ENCODE measurements at regions not wholly inside any gene's neighbourhood (a gene's known extent, or its start where the extent isn't known, plus 50 kb on each side); places are given as distances from the start of the nearest gene placed in this dataset.
A peak's percentile ranks its signal among the peaks of the same experiment; 100 is the strongest.

DNA sequence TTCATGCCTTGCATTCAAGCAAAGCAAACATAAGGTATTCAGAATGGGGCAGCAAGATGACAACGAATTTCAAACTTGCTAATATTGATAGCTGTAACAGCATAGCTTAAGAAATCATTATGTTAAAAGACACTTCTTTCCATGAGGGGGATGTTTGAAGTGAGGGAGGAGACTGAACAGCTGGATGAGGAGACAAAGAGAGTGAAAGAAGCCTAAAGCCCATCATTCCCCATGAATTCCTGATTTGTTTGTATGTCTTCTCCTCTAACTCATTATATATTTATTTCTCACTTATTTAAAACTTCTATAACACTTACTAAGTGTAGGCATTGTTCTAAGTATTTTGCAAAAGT is 125.2 kb upstream of the PBX1 start:
- H3K4me3 ChIP-seq = no peak overlapping the region
- no peak overlapping the region for H3K27ac ChIP-seq
- TF ChIP-seq, protein P1, sequence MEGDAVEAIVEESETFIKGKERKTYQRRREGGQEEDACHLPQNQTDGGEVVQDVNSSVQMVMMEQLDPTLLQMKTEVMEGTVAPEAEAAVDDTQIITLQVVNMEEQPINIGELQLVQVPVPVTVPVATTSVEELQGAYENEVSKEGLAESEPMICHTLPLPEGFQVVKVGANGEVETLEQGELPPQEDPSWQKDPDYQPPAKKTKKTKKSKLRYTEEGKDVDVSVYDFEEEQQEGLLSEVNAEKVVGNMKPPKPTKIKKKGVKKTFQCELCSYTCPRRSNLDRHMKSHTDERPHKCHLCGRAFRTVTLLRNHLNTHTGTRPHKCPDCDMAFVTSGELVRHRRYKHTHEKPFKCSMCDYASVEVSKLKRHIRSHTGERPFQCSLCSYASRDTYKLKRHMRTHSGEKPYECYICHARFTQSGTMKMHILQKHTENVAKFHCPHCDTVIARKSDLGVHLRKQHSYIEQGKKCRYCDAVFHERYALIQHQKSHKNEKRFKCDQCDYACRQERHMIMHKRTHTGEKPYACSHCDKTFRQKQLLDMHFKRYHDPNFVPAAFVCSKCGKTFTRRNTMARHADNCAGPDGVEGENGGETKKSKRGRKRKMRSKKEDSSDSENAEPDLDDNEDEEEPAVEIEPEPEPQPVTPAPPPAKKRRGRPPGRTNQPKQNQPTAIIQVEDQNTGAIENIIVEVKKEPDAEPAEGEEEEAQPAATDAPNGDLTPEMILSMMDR (IDR thresholded peaks at IDR 0.05) = no peak
- TF ChIP-seq POLR2A (IDR thresholded peaks at IDR 0.05) = no peak
- TF ChIP-seq POLR2AphosphoS5 (IDR thresholded peaks at IDR 0.05) = no peak
- H3K36me3 ChIP-seq = no peaks in the 10 kb centered on the region
- H3K27me3 ChIP-seq (replicated peaks; ENCODE audit: insufficient read depth) = no peaks in the 10 kb centered on the region
- 63% methylated on average over 1 of the region's 1 CpG for WGBS
- H3K9me3 ChIP-seq = no peaks in the 10 kb centered on the region
- H3K4me1 ChIP-seq (replicated peaks) = no peaks in the 10 kb centered on the region
- no peak for DNase-seq (ENCODE audit: low spot score)
- intact Hi-C loops (cut with DNase I) = no loop called here

DNA sequence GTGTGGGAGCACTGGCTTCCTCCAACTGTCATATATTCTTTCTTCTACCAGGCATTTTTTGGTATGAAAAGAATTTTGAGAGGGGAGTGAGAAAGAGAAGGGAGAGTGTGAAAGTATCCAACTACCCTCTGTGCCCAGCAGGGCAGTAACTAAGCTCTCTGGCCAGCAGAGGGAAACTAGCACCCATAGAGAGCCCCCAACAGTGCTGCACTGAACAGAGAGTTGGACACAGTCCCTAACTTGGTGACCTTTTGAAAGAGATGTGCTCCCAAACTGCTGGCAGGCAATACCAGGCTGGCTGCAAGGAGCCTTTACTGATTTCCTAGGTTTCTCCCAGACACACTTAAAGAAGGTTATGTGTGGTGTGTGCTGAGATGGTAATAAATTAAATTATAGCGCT is 118.8 kb upstream of the PBX1 start:
- Histone ChIP-seq H3K4me1 (replicated peaks) (no peaks in the 10 kb centered on the region), H3K27me3 (replicated peaks; ENCODE audit: insufficient read depth) (no peaks in the 10 kb centered on the region), H3K27ac (no peak overlapping the region), H3K9me3 (no peaks in the 10 kb centered on the region), H3K36me3 (no peaks in the 10 kb centered on the region), H3K4me3 (no peak overlapping the region)
- TF ChIP-seq, protein P1 (IDR thresholded peaks at IDR 0.05) = peak in 2 of 4 experiments; percentile 36 to 39
- no peak for TF ChIP-seq POLR2AphosphoS5 (IDR thresholded peaks at IDR 0.05)
- TF ChIP-seq POLR2A (IDR thresholded peaks at IDR 0.05) = no peak
- DNase-seq (ENCODE audit: low spot score) = no peak
- WGBS = 43% methylated on average over 1 of the region's 1 CpG
- intact Hi-C loops (cut with DNase I) = no loop called here

DNA sequence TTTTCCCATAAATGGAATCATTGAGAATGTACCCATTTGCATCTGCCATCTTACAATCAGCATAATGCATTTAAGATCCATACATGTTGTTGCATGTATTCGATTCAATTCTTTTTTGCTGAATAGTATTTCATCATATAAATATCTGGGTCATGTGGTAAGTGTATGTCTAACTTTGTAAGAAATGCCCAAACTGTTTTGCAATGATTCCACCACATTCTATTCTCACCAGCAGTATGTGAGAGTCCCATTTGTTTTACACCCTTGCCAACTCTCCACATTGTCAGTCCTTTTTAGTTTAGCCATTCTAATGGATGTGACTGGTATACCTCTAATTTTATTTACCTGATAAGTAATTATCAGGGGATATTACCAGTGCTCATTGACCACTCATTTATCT is 115.8 kb upstream of the PBX1 start:
- Histone ChIP-seq H3K4me1 (replicated peaks) (no peaks in the 10 kb centered on the region), H3K9me3 (no peaks in the 10 kb centered on the region), H3K4me3 (no peak overlapping the region), H3K27ac (no peak overlapping the region), H3K27me3 (replicated peaks; ENCODE audit: insufficient read depth) (no peaks in the 10 kb centered on the region), H3K36me3 (no peaks in the 10 kb centered on the region)
- no peak for TF ChIP-seq POLR2AphosphoS5 (IDR thresholded peaks at IDR 0.05)
- TF ChIP-seq, protein P1 (IDR thresholded peaks at IDR 0.05) = no peak
- TF ChIP-seq POLR2A (IDR thresholded peaks at IDR 0.05) = no peak
- WGBS = 92% methylated on average over 1 of the region's 1 CpG
- intact Hi-C loops (cut with DNase I) = no loop called here
- no peak for DNase-seq (ENCODE audit: low spot score)

DNA sequence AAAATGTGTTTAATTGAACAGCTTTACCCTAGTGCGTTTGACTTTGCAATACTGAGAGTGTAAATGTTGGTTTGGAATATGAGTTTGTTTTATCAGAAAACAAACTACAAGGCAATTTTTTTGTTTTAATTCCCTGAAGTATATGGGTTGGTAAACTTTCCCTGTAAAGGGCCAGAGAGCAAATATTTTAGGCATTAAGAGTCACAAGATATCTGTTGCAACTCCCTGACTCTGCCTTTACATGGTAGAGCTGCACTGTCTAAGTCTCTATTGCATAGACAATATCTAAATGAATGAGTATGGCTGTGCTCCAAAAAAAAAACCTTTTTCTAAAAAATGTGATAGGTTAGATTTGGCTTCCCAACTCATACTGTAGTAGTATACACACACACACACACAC is 115.1 kb upstream of the PBX1 start:
- no peak overlapping the region for H3K27ac ChIP-seq
- intact Hi-C loops (cut with DNase I) = no loop called here
- no peaks in the 10 kb centered on the region for H3K4me1 ChIP-seq (replicated peaks)
- DNase-seq (ENCODE audit: low spot score) = no peak
- H3K36me3 ChIP-seq = no peaks in the 10 kb centered on the region
- H3K27me3 ChIP-seq (replicated peaks; ENCODE audit: insufficient read depth) = no peaks in the 10 kb centered on the region
- TF ChIP-seq POLR2A (IDR thresholded peaks at IDR 0.05) = no peak
- H3K4me3 ChIP-seq = no peak overlapping the region
- H3K9me3 ChIP-seq = no peaks in the 10 kb centered on the region
- 83% methylated on average over 1 of the region's 1 CpG for WGBS

DNA sequence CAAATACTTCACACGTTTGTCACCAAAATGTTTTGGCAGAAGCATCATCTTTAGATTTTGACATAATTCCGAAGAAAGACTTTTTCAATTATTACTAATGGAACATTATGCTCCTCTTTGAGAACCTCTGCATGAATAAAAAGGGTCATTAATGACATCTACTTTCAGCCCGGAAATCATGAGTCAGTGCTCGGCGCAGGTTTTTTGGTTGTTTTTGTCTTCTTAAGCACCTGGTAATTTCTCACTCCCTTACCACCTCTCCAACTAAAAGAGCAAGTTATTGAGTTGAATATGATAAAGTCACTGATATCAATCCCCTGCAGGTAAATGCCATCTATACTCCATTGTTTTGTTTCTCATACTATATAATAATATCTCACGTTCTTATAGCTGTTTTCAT is 113.0 kb upstream of the PBX1 start:
- intact Hi-C loops (cut with DNase I) = no loop called here
- DNase-seq (ENCODE audit: low spot score) = no peak
- Histone ChIP-seq H3K36me3 (no peaks in the 10 kb centered on the region), H3K27ac (no peak overlapping the region), H3K9me3 (no peaks in the 10 kb centered on the region), H3K4me3 (no peak overlapping the region), H3K4me1 (replicated peaks) (no peaks in the 10 kb centered on the region), H3K27me3 (replicated peaks; ENCODE audit: insufficient read depth) (no peaks in the 10 kb centered on the region)
- WGBS = 92% methylated on average over 6 of the region's 6 CpGs
- TF ChIP-seq POLR2A (IDR thresholded peaks at IDR 0.05) (no peak), POLR2AphosphoS5 (IDR thresholded peaks at IDR 0.05) (no peak)
- TF ChIP-seq, protein P1 (IDR thresholded peaks at IDR 0.05) = no peak

All from prostate gland (tissue), 2 donors.